GM21576 (cell line): ENCODE measurements at regions not wholly inside any gene's neighbourhood (a gene's known extent, or its start where the extent isn't known, plus 50 kb on each side); places are given as distances from the start of the nearest gene placed in this dataset.

Experiments
- ATAC-seq: cut with Tn5 transposase; IDR thresholded peaks from one replicate; pipeline ENCODE4 v1.9.1; 2021; ENCODE audit warnings: mild to moderate bottlenecking, moderate library complexity; ENCODE audit not compliant: unreplicated experiment

GRCh38 chr5:73344835-73345234 lies 103.7 kb downstream of the FOXD1 start:
- no peak for ATAC-seq

- ATAC-seq = no peak
Observed at GRCh38 chr5:73339711-73340110, 108.9 kb downstream of the FOXD1 start.

DNA sequence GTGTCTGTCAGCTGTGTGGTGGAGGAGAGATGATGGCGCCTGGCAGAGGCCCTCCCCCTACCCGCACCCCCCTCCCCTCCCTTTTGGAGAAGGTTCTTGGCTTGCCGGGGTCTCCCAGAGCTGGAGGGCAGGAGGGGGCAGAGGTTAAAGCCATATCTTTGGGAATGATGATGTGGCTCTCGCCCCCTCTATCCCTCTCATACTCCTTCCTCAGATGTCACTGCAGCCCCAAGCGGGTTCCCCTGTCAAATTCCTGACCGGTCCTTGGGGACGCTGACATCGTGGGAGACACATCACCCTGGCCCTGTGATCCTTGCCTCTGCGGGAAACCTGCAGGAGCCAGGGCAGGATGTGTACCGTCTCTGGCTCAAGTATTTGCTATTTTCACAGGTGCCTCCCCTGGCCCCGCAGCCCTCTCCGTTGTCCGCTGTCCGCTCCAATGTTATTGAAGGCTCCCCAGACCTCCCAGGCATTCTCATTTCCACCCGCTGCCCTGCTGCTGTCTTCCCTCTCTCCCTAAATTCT lies 109.5 kb downstream of the FOXD1 start:
- no peak for ATAC-seq

- ATAC-seq = no peak
Observed at GRCh38 chr5:73338256-73339050, 110.1 kb downstream of the FOXD1 start.

DNA sequence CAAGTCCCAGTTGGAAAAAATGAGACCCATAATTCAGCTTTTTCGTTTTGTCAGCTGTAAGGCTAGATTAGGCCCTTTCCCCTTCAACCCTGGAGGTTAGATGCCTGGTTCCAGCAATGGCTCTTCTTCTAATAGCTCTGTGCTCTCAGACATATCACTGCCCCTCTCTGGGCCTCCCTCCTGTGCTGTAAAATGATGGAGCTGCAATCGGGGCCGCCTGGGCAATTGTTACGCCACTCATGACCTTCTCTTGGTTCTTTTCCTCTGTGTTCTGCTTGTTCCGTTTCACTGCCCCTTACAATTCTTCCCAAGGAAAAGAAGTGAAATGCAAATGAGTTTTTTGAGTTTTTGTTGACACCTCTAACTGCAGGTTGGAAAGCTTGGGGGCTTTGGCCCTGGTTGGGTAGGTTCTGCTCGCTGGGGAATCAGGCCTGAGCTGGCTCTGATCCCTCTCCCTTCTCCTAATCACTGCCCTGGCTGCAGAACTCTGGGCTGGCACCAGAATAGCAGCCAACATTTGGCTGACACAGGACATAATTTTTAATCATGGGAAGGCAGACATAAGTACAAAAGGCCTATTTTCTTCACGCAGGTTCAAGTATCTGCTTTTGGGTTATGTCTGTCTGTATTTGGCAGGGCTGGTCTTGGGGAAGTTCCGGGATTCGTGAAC lies 110.9 kb downstream of the FOXD1 start:
- no peak for ATAC-seq

DNA sequence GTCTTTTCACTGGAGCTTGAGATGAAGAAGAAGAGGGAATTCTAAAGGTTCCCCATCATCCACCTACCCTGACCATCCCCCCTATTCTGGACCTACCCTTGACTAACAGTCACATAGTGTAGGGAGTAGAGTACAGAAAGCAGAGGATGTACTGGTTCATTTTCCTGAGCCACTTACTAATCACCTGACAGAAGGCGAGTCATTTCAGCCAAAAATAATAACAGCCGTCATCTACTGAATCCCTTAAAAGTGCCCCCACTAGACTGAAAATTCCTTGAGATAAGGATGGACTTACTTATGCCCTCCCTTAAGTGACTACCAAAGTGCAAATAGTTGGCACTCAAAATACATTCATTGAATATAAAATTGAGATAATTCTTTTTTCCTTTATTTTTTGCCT lies 112.2 kb downstream of the FOXD1 start:
- no peak for ATAC-seq

- ATAC-seq = no peak
Observed at GRCh38 chr5:73333944-73334703, 114.5 kb downstream of the FOXD1 start.

GRCh38 chr5:73330613-73331012 lies 118.0 kb downstream of the FOXD1 start:
- ATAC-seq = no peak

DNA sequence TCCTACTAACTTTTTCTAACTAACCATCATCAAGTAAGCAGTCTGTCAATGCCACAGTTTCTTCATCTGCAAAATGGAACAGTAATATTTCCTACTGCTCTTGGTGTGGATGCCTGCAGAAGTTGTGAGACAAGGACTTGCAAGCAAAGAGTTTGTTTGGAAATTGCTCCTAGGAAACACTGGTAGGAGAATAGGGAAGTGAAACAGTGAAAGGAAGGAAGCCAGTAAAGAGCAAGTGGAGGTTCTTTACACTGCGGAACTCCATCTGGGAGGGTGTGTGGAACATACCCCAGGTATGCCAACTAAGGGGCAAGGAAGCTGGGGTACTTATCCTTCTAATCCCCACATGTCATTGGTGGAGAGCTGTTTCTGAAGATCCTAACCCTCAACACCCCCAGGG lies 119.9 kb downstream of the FOXD1 start:
- ATAC-seq = no peak

DNA sequence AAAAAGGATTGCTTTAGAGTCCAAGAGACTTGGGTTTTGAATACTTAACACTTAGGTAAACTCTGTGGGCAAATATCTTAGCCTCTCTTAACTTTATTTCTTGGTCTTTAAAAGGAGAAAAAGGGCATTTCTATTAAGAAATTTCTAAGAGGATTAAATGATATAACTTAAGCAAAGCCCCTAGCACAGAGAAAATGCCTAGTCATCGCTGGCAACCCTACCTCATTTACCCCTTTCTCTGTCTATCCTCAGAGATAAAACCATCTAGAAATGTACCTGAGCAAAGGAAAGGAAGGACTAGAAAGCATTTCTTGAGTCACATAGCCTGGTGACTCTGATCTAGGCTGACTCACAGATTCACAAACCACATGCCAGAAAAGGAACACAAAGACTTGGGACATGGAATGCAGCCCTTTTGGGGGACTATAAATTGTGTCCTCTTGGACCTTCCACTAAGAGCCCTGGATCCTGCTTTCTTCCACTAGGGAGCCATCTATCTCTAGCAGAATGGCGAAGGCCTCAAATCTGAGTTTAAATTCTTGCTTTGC lies 120.6 kb downstream of the FOXD1 start:
- ATAC-seq = no peak

- no peak for ATAC-seq
Observed at GRCh38 chr5:73325546-73325945, 123.0 kb downstream of the FOXD1 start.

DNA sequence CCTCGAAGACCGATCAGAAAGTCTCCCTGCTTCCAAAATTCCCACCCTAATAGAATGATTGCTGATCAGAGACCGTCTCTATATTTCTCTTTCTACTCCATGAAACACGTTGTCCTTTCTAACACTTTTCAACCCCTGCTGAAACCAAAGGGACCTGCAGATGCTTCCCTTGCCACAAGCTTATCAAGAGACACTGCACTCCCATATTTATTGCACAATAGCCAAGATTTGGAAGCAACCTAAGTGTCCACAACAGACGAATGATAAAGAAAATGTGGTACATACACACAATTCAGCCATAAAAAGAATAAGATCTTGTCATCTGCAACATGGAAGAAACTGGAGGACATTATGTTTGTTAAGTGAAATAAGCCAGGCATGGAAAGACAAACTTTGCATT lies 125.1 kb downstream of the FOXD1 start:
- no peak for ATAC-seq

DNA sequence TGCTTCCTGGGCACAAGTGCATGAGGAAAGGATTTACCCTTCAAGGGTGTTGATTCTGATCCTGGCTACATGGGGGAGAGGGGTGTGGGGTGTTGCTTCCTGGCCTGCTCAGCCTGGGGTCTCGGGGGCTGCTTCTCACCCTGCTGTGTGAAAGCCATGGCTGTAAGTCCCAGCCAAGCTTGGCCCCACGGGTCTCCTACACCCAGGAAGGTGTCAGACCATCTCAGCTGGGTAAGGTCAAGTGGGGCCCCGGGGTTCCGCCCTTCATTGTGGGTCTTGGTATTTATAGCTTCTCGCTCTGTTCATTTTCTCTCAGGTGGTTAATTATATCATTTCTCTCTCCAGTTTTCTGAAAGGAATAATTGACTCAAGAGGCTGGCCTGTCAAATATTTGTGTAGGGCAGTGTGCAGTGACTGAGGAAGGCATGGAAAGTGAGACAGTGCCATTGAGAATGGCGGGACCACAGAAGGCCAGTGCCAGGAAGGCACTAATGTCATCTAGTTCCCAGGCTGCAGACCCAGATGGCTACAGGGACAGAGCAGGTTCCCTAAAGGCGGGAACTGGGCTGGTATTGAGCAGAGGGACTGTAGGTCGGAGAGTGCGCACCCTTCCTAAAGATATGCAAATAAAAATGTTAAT lies 126.0 kb downstream of the FOXD1 start:
- no peak for ATAC-seq

- no peak for ATAC-seq
Observed at GRCh38 chr5:73321757-73322436, 126.7 kb downstream of the FOXD1 start.

- ATAC-seq = no peak
Observed at GRCh38 chr5:73319036-73319435, 129.5 kb downstream of the FOXD1 start.

DNA sequence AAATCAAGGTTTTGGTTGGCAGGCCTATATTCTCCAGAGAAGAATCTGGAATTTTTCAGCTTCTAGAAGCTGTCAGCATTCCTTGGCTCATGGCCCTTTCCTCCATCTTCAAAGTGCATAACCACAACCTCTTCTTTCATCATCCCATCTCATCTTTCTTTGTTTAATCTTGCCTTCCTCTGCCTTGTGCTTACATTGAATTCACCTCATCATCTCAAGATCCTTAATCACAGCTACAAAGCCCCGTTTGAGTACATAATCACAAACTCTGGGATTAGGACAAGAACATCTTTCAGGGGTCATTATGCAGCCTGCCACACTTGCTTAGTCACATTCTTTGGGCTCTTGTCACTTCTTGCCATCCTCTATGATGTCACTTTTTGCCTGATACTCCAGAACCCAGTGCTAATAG lies 130.3 kb downstream of the FOXD1 start:
- ATAC-seq = no peak

GRCh38 chr5:73317523-73317922 lies 131.1 kb downstream of the FOXD1 start:
- ATAC-seq = no peak

GRCh38 chr5:73314395-73315257 lies 134.0 kb downstream of the FOXD1 start:
- no peak for ATAC-seq

DNA sequence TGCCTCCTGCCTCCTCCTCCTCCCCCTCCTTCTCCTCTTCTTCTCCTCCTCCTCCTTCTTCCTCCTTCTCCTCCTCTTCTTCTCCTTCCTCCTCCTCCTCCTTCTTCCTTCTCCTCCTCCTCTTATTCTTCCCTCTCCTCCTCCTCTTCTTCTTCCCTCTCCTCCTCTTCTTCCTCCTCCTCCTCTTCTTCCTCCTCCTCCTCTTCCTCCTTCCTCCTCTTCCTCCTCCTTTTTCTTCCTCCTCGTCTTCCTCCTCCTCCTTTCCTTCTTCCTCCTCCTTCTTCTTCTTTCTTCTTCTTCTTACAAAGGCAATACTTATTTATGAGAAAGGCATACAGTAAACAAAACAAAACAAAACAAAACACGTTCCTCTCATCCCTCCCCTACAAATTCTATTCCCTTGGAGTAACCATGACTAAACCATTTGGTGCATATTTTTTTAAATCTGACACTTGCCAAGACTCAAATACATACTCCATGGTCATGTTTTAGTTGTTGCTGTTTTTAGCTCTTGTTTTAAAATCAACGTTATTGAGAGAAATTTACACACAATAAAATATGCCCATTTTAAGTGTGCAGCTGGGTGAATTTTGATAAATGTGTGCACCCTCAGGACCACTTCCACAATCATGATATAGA lies 135.6 kb downstream of the FOXD1 start:
- ATAC-seq = no peak
